Kidney (tissue), 13 donors: ENCODE measurements at regions not wholly inside any gene's neighbourhood (a gene's known extent, or its start where the extent isn't known, plus 50 kb on each side); places are given as distances from the start of the nearest gene placed in this dataset.

Experiments
- DNase-seq, 5 donors: peaks; one replicate each; pipeline ENCODE4 v3.0.0-alpha.2; 2013 to 2020
- FAIRE-seq: peaks from 2 replicates; lab custom pipeline; 2012; peaks lifted over from hg19 to GRCh38; lab: Jason Lieb, UNC
- H3K27ac ChIP-seq, 2 donors: one replicate each; pipeline ENCODE4 v1.7.0; 2013; ENCODE audit warnings: low read depth in 2 of 2, low read length in 2 of 2, inconsistent platforms in 1 of 2
- H3K27me3 ChIP-seq: one replicate; pipeline ENCODE4 v1.7.1; 2013; ENCODE audit warnings: low read length, inconsistent platforms; ENCODE audit not compliant: control insufficient read depth, insufficient read depth
- H3K36me3 ChIP-seq, 3 donors: one replicate each; pipeline versions ENCODE4 v1.7.0 to v1.7.1; 2013; ENCODE audit warnings: low read length in 3 of 3, control low read depth in 1 of 3, inconsistent platforms in 1 of 3; ENCODE audit not compliant: insufficient read depth in 3 of 3, control insufficient read depth in 2 of 3
- H3K4me1 ChIP-seq, 3 donors: one replicate each; pipeline versions ENCODE4 v1.7.0 to v1.7.1; 2013; ENCODE audit warnings: low read length in 3 of 3, inconsistent platforms in 1 of 3, low read depth in 1 of 3; ENCODE audit not compliant: control insufficient read depth in 2 of 3, insufficient read depth in 2 of 3
- H3K4me3 ChIP-seq, 3 donors: one replicate each; pipeline versions ENCODE4 v1.7.0 to v1.8.1; 2013; ENCODE audit warnings: low read length in 3 of 3, control low read depth in 1 of 3, inconsistent platforms in 1 of 3
- H3K9ac ChIP-seq, 3 donors: one replicate each; pipeline versions ENCODE4 v1.7.0 to v1.7.1; 2013; ENCODE audit warnings: low read length in 3 of 3, control low read depth in 1 of 3, inconsistent platforms in 1 of 3
- H3K9me3 ChIP-seq, 3 donors: one replicate each; pipeline versions ENCODE4 v1.7.0 to v1.7.1; 2013; ENCODE audit warnings: low read length in 3 of 3, control low read depth in 1 of 3, inconsistent platforms in 1 of 3; ENCODE audit not compliant: control insufficient read depth in 2 of 3, insufficient read depth in 1 of 3
- CTCF ChIP-seq: IDR thresholded peaks from 3 replicates; pipeline ENCODE4 v1.5.1; 2012; ENCODE audit warnings: mild to moderate bottlenecking, moderate library complexity, borderline replicate concordance; ENCODE audit not compliant: insufficient read depth; ENCODE audit errors: extremely low read depth
- intact Hi-C: fragments of 100-400 bp; cut with DNase I; formaldehyde crosslinking; loops from one replicate; pipeline ENCODE4 v1.11.1; 2022
- donor health status: control.
- donor health status: control.
- donor health status: control.
- donor health status: control.
- donor health status: control.
- donor health status: DM: yes; HTN: yes; CAD: no.
- donor health status: Normal renal cell carcinoma (clear cell type).

- Histone ChIP-seq H3K27ac (no peak overlapping the region), H3K9me3 (no peaks in the 10 kb centered on the region), H3K36me3 (no peaks in the 10 kb centered on the region), H3K4me3 (no peak overlapping the region), H3K27me3 (no peaks in the 10 kb centered on the region), H3K4me1 (no peaks in the 10 kb centered on the region), H3K9ac (no peak overlapping the region)
- DNase-seq (no peak), FAIRE-seq (no peak)
- TF ChIP-seq CTCF: no peak
- intact Hi-C loops: no loop called here
Observed at GRCh38 chr20:11799281-11799684, 118.4 kb upstream of the BTBD3 start.

- intact Hi-C loops: no loop called here
- H3K4me3 ChIP-seq: no peak overlapping the region
- H3K36me3 ChIP-seq: no peaks in the 10 kb centered on the region
- no peaks in the 10 kb centered on the region for H3K27me3 ChIP-seq
- no peaks in the 10 kb centered on the region for H3K4me1 ChIP-seq
- no peak for TF ChIP-seq CTCF
- no peak overlapping the region for H3K9ac ChIP-seq
- no peak for FAIRE-seq
- DNase-seq: no peak
- no peaks in the 10 kb centered on the region for H3K9me3 ChIP-seq
- no peak overlapping the region for H3K27ac ChIP-seq
Observed at GRCh38 chr20:11807054-11808048, 110.3 kb upstream of the BTBD3 start.

- H3K9ac ChIP-seq: no peak overlapping the region
Observed at GRCh38 chr20:11808841-11809240, 108.9 kb upstream of the BTBD3 start.

More at GRCh38 chr20:11808841-11809240, 108.9 kb upstream of the BTBD3 start:
- Histone ChIP-seq H3K4me1 (no peaks in the 10 kb centered on the region), H3K27me3 (no peaks in the 10 kb centered on the region), H3K27ac (no peak overlapping the region), H3K4me3 (no peak overlapping the region), H3K36me3 (no peaks in the 10 kb centered on the region), H3K9me3 (no peaks in the 10 kb centered on the region)
- DNase-seq (no peak), FAIRE-seq (no peak)
- TF ChIP-seq CTCF: no peak
- intact Hi-C loops: no loop called here
